ENCODE measurements at regions not wholly inside any gene's neighbourhood (a gene's known extent, or its start where the extent isn't known, plus 50 kb on each side); places are given as distances from the start of the nearest gene placed in this dataset.

- no TSS peak for BruUV-seq (replicated peaks)
- WGBS (ENCODE audit: low lambda C conversion rate) = 18% methylated on average over 7 of the region's 7 CpGs
- ATAC-seq (no peak), DNase-seq (ENCODE audit: low spot score) (no peak), FAIRE-seq (no peak)
- Histone ChIP-seq H2AFZ (ENCODE audit: low read length) (no peak overlapping the region), H4K20me1 (ENCODE audit: insufficient read depth, low read length) (no peaks in the 10 kb centered on the region), H3K4me2 (ENCODE audit: low read depth, low read length) (no peak overlapping the region), H3K4me1 (ENCODE audit: insufficient read depth, low read length) (no peaks in the 10 kb centered on the region), H3K27me3 (ENCODE audit: control insufficient read depth in 1 of 2, insufficient read depth in 2 of 2, low read length in 2 of 2) (peaks cover 2 to 7% of the 10 kb centered on the region in 2 experiments; a peak in 3 of 5 replicates), H3K9me3 (ENCODE audit: low read length) (no peaks in the 10 kb centered on the region), H3K4me3 (replicated peaks in 1 of 3; ENCODE audit: insufficient read depth in 1 of 3, low read depth in 2 of 3, low read length in 3 of 3) (no peak overlapping the region), H3K27ac (ENCODE audit: extremely low read length, insufficient read depth, low read length) (no peak overlapping the region), H3K79me2 (ENCODE audit: insufficient read depth, low read length) (no peaks in the 10 kb centered on the region), H3K9ac (ENCODE audit: insufficient read depth, low read depth, low read length) (no peak overlapping the region), H3K36me3 (replicated peaks in 1 of 2; ENCODE audit: control insufficient read depth in 1 of 2, insufficient read depth in 2 of 2, low read length in 2 of 2) (no peaks in the 10 kb centered on the region)
- in situ Hi-C loops (cut with HindIII; ENCODE audit: extremely low pct_ligation_motif_present, low pct_unique_long_range_greater_than_20kb) = loop anchor here (10.0 kb wide), 1 partner anchor 125 kb away; the partner anchor contains the start of gene IGLL5
- intact Hi-C loops (cut with micrococcal nuclease; ENCODE audit: unreplicated experiment) = no loop called here
- POLR2A ChIA-PET = no interaction called here
- CTCF ChIA-PET (ENCODE audit: low intra/inter-chr PET ratio, low total read pairs) = no interaction called here
- TF ChIP-seq NFE2L2 (IDR thresholded peaks at IDR 0.05; ENCODE audit: low read length) (no peak), CBX2 (IDR thresholded peaks at IDR 0.05; ENCODE audit: low read depth, low read length) (no peak), CBX2 (CRISPR knock-in tag; IDR thresholded peaks at IDR 0.05; ENCODE audit: low read depth) (no peak), ZNF501 (CRISPR knock-in tag; IDR thresholded peaks at IDR 0.05) (no peak), TRIM24 (CRISPR knock-in tag; IDR thresholded peaks at IDR 0.05) (no peak), FOSL2 (CRISPR knock-in tag; IDR thresholded peaks at IDR 0.05) (no peak), KMT2B (CRISPR knock-in tag; IDR thresholded peaks at IDR 0.05) (no peak), REXO4 (CRISPR knock-in tag; IDR thresholded peaks at IDR 0.05; ENCODE audit: borderline replicate concordance) (no peak), ZNF616 (CRISPR knock-in tag; IDR thresholded peaks at IDR 0.05; ENCODE audit: low read depth) (no peak), ZSCAN5A (CRISPR knock-in tag; IDR thresholded peaks at IDR 0.05; ENCODE audit: borderline replicate concordance) (no peak), ZNF646 (CRISPR knock-in tag; IDR thresholded peaks at IDR 0.05) (no peak), DPF2 (CRISPR knock-in tag; IDR thresholded peaks at IDR 0.05; ENCODE audit: borderline replicate concordance, low read depth) (no peak), HNF4A (CRISPR knock-in tag; IDR thresholded peaks at IDR 0.05) (no peak), NFIB (CRISPR knock-in tag; IDR thresholded peaks at IDR 0.05; ENCODE audit: borderline replicate concordance) (no peak), RARA (CRISPR knock-in tag; IDR thresholded peaks at IDR 0.05) (no peak), TCF7L2 (IDR thresholded peaks at IDR 0.05; ENCODE audit: low read depth, low read length) (no peak), ZNF292 (CRISPR knock-in tag; IDR thresholded peaks at IDR 0.05; ENCODE audit: borderline replicate concordance, low read depth) (no peak)
Observed at GRCh38 chr22:22759889-22760546, 115.6 kb downstream of the GGTLC2 start.

Measured in HepG2 (cell line).